GM19025 (cell line): ENCODE measurements at regions not wholly inside any gene's neighbourhood (a gene's known extent, or its start where the extent isn't known, plus 50 kb on each side); places are given as distances from the start of the nearest gene placed in this dataset.
"Not testable (repeated sequence)": the region's sequence is repeated elsewhere in the genome, so short reads cannot be mapped to it uniquely, and the experiment has no call there.

Experiments used
- ATAC-seq: cut with Tn5 transposase; IDR thresholded peaks from one replicate; pipeline ENCODE4 v1.9.1; 2021; ENCODE audit warnings: mild to moderate bottlenecking, low read depth, moderate library complexity; ENCODE audit not compliant: unreplicated experiment

GRCh38 chr13:42396901-42397655 lies 125.1 kb downstream of the AKAP11 start:
- ATAC-seq = no peak

GRCh38 chr13:42398533-42398932 lies 126.6 kb downstream of the AKAP11 start:
- no peak for ATAC-seq

DNA sequence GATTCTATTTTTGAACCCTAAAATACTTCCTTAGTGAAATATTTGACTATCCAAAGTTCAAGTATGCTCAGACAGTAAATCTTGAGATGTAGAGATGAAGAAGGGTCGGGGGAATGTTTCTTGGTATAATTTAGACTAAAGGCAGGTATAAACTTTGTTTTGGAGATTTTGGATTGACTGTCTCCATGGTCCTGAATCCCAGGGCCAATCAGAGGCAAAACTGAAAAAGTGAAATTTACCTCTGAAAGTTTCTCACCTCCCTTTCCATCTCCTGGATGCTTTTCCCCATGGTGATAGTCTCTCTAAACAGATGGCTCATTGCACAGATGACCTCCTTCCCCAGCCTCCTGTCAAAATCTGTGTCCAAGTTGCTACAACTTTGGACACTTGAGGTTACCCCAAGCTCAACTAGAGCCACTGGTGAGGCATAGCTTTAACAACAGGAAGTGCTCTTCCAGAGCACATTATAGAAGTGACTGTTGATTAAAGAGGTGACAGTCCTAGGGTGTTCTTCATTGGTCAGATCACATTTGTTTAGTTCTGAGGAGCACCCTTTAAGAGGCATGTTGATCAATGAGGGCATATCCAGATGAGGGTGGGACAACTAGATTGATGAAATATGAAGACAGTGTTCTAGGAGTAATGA lies 128.4 kb downstream of the AKAP11 start:
- ATAC-seq = no peak

GRCh38 chr13:42401376-42401775 lies 129.4 kb downstream of the AKAP11 start:
- no peak for ATAC-seq

GRCh38 chr13:42405665-42406390 lies 133.9 kb downstream of the AKAP11 start:
- ATAC-seq = peak; percentile 67

DNA sequence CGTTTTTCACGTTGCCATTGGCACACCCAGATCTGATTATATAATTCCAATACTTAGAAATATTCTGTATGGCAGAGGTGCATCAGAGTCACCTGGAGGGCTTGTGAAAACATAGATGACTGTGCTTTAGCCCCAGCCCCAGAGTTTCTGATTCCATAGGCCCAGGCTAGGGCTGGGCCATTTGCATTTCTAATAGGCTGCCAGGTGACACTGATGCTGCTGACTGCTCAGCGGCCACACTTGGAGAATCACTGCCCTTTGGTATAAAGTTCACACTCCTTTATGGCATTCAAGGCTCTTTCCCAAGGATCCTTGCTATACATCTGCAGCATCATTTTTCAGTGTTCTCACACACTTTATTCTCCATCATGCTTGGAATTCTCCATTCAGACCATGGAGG lies 137.1 kb downstream of the AKAP11 start:
- ATAC-seq = no peak

DNA sequence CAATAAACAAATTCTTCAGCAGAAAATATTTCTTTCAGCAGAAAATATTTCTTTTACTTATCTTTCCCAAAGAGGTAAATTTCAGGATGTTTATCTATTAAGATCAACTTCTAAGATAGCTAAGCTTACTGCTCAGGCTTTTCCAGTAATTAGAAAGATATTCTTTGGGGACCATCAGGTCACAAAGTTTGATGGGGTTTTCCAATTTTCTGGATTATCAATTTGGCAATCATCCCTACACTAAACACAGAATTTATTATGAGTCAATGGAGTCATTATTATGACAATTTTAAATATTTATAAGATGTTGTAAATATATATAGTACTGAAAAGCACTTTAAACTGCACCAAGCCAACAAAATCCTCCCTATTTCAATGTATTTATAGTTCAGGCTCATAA lies 137.6 kb downstream of the AKAP11 start:
- no peak for ATAC-seq

DNA sequence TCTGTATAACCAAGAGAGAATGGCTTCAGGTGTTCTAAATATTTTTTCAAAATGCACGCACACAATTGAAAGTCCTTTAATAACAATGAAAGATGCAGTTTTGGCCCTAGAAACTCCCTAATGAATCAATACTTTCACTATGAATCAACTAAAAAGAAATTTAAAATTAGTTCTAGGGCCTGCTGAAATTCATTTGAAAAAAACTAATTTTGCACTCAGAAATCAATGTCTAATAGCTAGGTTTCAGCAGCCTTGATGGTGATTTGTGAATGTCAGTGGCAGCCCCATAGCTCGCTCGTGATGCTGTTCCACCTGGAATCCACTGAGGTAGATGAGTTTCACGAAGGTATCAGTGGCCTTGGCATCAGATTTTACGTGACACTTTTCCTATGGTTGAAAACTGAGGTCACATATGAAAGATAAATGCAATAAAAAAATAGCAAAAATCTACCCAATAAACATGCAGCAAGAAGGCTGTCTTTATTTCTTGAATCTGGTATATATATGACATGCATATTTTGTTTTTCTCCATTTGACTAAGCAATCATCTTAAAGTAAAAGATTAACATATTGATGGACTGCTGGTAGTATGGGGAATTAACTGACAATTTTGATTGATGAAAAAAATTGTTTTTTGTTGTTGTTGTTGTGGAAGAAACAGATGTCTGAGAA lies 141.0 kb downstream of the AKAP11 start:
- no peak for ATAC-seq

DNA sequence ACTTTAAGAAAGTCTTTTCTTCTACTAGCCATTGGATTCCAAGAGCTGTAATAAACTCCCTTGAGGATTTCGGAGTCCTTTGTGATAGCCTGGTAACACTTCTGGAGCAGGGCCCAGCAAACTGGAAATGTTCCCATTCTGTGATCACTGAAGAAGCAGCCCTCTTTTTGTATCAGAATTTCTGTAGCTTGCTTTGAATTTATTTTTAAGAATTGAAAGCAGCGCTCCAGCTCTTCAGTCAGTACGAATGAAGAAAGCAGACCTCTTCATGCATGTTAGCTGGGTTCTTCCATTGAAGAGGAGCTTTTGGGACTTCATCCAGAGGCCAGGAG lies 141.5 kb downstream of the AKAP11 start:
- ATAC-seq = no peak

GRCh38 chr13:42417626-42418025 lies 145.7 kb downstream of the AKAP11 start:
- no peak for ATAC-seq

GRCh38 chr13:42418184-42418583 lies 146.2 kb downstream of the AKAP11 start:
- ATAC-seq = no peak

DNA sequence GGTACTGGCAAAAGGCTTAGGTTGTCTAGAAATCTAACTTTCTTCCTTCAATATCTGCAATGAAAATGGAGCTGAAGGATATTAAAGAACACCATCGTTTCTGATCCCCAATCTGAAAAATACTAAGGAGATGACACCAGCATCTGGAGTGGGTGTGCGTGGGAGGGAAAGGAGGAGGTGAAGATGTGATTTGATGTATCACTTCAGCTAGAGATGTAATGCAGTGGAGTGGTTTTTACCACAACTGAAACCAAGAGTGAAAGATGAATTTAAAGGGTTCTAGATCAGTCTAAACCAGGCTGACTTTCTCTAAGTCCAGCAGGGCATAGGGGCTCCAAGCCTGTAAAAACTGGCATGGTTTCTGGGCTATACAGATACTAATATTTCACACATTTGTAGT lies 148.4 kb downstream of the AKAP11 start:
- ATAC-seq = peak; percentile 91

- ATAC-seq = no peak
Measured at GRCh38 chr13:42422681-42423080, 150.7 kb downstream of the AKAP11 start.

DNA sequence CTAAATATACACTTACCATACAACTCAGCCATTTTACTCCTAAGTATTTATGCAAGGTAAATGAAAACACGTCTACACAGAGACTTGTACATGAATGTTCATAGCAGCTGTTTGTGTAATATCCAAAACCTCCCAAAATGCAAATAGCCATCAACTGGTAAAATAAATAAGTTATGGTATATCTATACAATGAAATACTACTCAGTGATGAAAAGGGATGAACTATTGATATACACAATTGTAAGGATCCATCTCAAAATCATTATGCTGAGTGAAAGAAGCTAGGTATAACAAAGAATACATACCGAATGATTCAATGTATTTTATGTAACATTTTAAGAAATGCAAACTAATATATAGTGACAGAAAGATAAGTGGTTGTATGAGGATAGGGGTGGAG lies 149.8 kb upstream of the TNFSF11 start:
- no peak for ATAC-seq

GRCh38 chr13:42445354-42445753 lies 128.6 kb upstream of the TNFSF11 start:
- ATAC-seq = no peak

DNA sequence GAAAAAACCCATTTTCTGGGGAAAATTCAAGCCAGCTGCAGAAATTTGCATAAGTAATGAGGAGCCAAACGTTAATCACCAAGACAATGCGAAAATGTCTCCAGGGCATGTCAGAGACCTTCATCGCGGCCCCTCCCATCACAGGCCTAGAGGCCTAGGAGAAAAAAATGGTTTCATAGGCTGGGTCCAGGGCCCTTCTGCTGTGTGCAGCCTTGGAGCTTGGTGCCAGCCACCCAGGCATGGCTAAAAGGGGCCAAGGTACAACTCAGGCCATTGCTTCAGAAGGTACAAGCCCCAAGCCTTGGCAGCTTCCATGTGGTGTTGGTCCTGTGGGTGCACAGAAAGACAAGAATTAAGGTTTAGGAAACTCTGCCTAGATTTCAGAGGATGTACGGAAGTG lies 127.4 kb upstream of the TNFSF11 start:
- ATAC-seq = not testable (repeated sequence)

DNA sequence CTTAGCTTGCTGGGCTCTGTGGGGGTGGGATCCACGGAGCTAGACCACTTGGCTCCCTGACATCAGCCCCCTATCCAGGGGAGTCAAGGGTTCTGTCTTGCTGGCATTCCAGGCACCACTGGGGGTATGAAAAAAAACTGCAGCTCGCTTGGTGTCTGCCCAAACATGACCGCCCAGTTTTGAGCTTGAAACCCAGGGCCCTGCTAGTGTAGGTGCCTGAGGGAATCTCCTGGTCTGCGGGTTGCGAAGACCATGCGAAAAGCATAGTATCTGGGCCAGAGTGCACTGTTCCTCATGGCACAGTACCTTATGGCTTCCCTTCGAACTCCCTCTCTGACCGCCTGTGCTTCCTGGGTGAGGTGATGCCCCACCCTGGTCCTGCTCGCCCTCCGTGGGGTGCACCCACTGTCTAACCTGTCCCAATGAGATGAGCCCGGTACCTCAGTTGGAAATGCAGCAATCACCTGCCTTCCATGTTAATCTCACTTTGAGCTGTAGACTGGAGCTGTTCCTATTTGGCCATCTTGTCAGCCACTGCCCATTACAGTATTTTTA lies 120.8 kb upstream of the TNFSF11 start:
- no peak for ATAC-seq

GRCh38 chr13:42454749-42455148 lies 119.2 kb upstream of the TNFSF11 start:
- no peak for ATAC-seq

GRCh38 chr13:42458193-42458592 lies 115.8 kb upstream of the TNFSF11 start:
- no peak for ATAC-seq

GRCh38 chr13:42466123-42466522 lies 107.8 kb upstream of the TNFSF11 start:
- no peak for ATAC-seq

DNA sequence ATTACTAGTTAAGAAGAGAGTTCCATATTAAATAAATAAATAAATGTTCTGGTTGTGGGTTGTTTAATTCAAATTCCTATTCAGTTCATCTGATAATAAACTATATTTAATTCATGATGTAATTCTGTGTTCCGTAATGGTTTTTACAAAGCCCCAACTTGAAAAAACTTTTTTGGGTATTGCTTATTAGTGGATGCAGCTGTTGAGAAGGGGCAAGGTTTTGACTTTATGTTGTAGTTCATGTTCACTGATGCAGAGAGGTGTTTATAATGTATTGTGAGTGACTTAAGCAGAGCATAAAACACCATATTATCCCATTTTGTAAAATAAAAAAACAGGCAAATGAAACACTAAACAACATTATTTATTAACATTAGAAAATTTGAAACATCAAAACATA lies 107.3 kb upstream of the TNFSF11 start:
- no peak for ATAC-seq
